Urinary bladder (tissue), 3 donors: ENCODE measurements at regions not wholly inside any gene's neighbourhood (a gene's known extent, or its start where the extent isn't known, plus 50 kb on each side); places are given as distances from the start of the nearest gene placed in this dataset.

Source experiments
- DNase-seq: peaks from one replicate; pipeline ENCODE4 v3.0.0-alpha.2; 2015; ENCODE audit errors: extremely low spot score
- H3K27ac ChIP-seq: one replicate; pipeline ENCODE4 v1.5.1; 2013; ENCODE audit warnings: low read depth, mild to moderate bottlenecking, moderate library complexity
- H3K36me3 ChIP-seq: one replicate; pipeline ENCODE4 v1.6.1; 2013; ENCODE audit warnings: mild to moderate bottlenecking, moderate library complexity; ENCODE audit not compliant: insufficient read depth
- H3K4me1 ChIP-seq: one replicate; pipeline ENCODE4 v1.6.1; 2013; ENCODE audit warnings: mild to moderate bottlenecking, moderate library complexity; ENCODE audit not compliant: insufficient read depth
- H3K4me3 ChIP-seq: one replicate; pipeline ENCODE4 v1.5.1; 2013; ENCODE audit warnings: low read depth, low read length
- WGBS: extraction: QIAGEN DNeasy Blood & Tissue Kit; methylation state at CpG from one replicate; pipeline ENCODE4 v1.1.7; 2013; 5-methylcytosine and 5-hydroxymethylcytosine counted together
- donor health status: healthy with polysubstance abuse.
- donor health status: healthy.

GRCh38 chrX:131802836-131803626 lies 220.1 kb upstream of the STK26 start:
- Histone ChIP-seq H3K4me1 (no peaks in the 10 kb centered on the region), H3K4me3 (no peak overlapping the region), H3K36me3 (no peaks in the 10 kb centered on the region), H3K27ac (no peak overlapping the region)
- DNase-seq = no peak
- 94% methylated on average over 19 of the region's 19 CpGs for WGBS

GRCh38 chrX:131812847-131813825 lies 210.0 kb upstream of the STK26 start:
- no peaks in the 10 kb centered on the region for H3K4me1 ChIP-seq
- 73% methylated on average over 11 of the region's 11 CpGs for WGBS
- H3K27ac ChIP-seq = no peak overlapping the region
- H3K4me3 ChIP-seq = no peak overlapping the region
- H3K36me3 ChIP-seq = no peaks in the 10 kb centered on the region
- DNase-seq = no peak

GRCh38 chrX:131816551-131817136 lies 206.5 kb upstream of the STK26 start:
- Histone ChIP-seq H3K36me3 (no peaks in the 10 kb centered on the region), H3K27ac (no peak overlapping the region), H3K4me1 (no peaks in the 10 kb centered on the region), H3K4me3 (no peak overlapping the region)
- DNase-seq = no peak
- 69% methylated on average over 9 of the region's 9 CpGs for WGBS

GRCh38 chrX:131818297-131818936 lies 204.7 kb upstream of the STK26 start:
- Histone ChIP-seq H3K4me3 (no peak overlapping the region), H3K4me1 (no peaks in the 10 kb centered on the region), H3K27ac (no peak overlapping the region), H3K36me3 (no peaks in the 10 kb centered on the region)
- DNase-seq = no peak
- 84% methylated on average over 5 of the region's 5 CpGs for WGBS

GRCh38 chrX:131821945-131822622 lies 201.0 kb upstream of the STK26 start:
- no peak for DNase-seq

GRCh38 chrX:131826572-131826971 lies 196.5 kb upstream of the STK26 start:
- no peaks in the 10 kb centered on the region for H3K4me1 ChIP-seq
- no peaks in the 10 kb centered on the region for H3K36me3 ChIP-seq
- no peak for DNase-seq

More at GRCh38 chrX:131821945-131822622, 201.0 kb upstream of the STK26 start:
- no peaks in the 10 kb centered on the region for H3K4me1 ChIP-seq
- H3K36me3 ChIP-seq = no peaks in the 10 kb centered on the region
- no peak overlapping the region for H3K27ac ChIP-seq
- no peak overlapping the region for H3K4me3 ChIP-seq
- 89% methylated on average over 22 of the region's 22 CpGs for WGBS

GRCh38 chrX:131827935-131828334 lies 195.2 kb upstream of the STK26 start:
- no peak for DNase-seq
- Histone ChIP-seq H3K4me1 (no peaks in the 10 kb centered on the region), H3K27ac (no peak overlapping the region), H3K4me3 (no peak overlapping the region), H3K36me3 (no peaks in the 10 kb centered on the region)
- WGBS = 56% methylated on average over 2 of the region's 2 CpGs

More at GRCh38 chrX:131826572-131826971, 196.5 kb upstream of the STK26 start:
- no peak overlapping the region for H3K4me3 ChIP-seq
- no peak overlapping the region for H3K27ac ChIP-seq

GRCh38 chrX:131828482-131828881 lies 194.6 kb upstream of the STK26 start:
- no peaks in the 10 kb centered on the region for H3K4me1 ChIP-seq
- no peaks in the 10 kb centered on the region for H3K36me3 ChIP-seq
- no peak for DNase-seq
- H3K27ac ChIP-seq = no peak overlapping the region
- no peak overlapping the region for H3K4me3 ChIP-seq

- H3K36me3 ChIP-seq = no peaks in the 10 kb centered on the region
- DNase-seq = no peak
- 55% methylated on average over 15 of the region's 15 CpGs for WGBS
- no peaks in the 10 kb centered on the region for H3K4me1 ChIP-seq
- no peak overlapping the region for H3K4me3 ChIP-seq
- no peak overlapping the region for H3K27ac ChIP-seq
Observed at GRCh38 chrX:131830400-131831184, 192.5 kb upstream of the STK26 start.

GRCh38 chrX:131831185-131831520 lies 191.9 kb upstream of the STK26 start:
- no peak overlapping the region for H3K4me3 ChIP-seq

GRCh38 chrX:131836161-131836560 lies 186.9 kb upstream of the STK26 start:
- 70% methylated on average over 3 of the region's 3 CpGs for WGBS
- H3K4me1 ChIP-seq = no peaks in the 10 kb centered on the region

More at GRCh38 chrX:131831185-131831520, 191.9 kb upstream of the STK26 start:
- Histone ChIP-seq H3K4me1 (no peaks in the 10 kb centered on the region), H3K36me3 (no peaks in the 10 kb centered on the region), H3K27ac (no peak overlapping the region)
- WGBS = 87% methylated on average over 2 of the region's 2 CpGs
- DNase-seq = no peak

GRCh38 chrX:131837325-131837724 lies 185.8 kb upstream of the STK26 start:
- H3K4me1 ChIP-seq = no peaks in the 10 kb centered on the region
- no peak for DNase-seq
- H3K27ac ChIP-seq = no peak overlapping the region
- no peaks in the 10 kb centered on the region for H3K36me3 ChIP-seq
- no peak overlapping the region for H3K4me3 ChIP-seq

More at GRCh38 chrX:131836161-131836560, 186.9 kb upstream of the STK26 start:
- no peak for DNase-seq
- Histone ChIP-seq H3K27ac (no peak overlapping the region), H3K4me3 (no peak overlapping the region), H3K36me3 (no peaks in the 10 kb centered on the region)
